ENCODE measurements at regions not wholly inside any gene's neighbourhood (a gene's known extent, or its start where the extent isn't known, plus 50 kb on each side); places are given as distances from the start of the nearest gene placed in this dataset.

DNA sequence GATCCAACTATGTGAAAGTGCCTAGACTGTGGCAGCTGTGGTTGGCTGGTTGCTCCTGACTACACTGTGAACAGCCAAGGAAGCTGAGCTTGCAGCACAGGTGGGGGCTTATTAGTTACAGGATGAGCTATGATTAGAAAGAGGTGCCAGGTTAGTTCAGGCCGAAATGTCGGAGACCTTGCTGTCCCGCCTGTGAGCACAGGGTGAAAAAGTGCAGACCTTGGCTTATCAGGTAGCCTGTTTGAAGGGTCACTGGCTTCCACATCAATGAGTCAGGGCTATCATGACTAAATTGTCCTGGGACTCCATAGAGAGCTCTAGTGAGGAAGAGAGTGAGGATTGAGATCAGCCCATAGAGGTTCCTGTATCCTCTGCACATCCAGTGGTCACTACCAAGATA, 114.3 kb upstream of the PLPPR1 start (continued):
- TF ChIP-seq, protein P1, sequence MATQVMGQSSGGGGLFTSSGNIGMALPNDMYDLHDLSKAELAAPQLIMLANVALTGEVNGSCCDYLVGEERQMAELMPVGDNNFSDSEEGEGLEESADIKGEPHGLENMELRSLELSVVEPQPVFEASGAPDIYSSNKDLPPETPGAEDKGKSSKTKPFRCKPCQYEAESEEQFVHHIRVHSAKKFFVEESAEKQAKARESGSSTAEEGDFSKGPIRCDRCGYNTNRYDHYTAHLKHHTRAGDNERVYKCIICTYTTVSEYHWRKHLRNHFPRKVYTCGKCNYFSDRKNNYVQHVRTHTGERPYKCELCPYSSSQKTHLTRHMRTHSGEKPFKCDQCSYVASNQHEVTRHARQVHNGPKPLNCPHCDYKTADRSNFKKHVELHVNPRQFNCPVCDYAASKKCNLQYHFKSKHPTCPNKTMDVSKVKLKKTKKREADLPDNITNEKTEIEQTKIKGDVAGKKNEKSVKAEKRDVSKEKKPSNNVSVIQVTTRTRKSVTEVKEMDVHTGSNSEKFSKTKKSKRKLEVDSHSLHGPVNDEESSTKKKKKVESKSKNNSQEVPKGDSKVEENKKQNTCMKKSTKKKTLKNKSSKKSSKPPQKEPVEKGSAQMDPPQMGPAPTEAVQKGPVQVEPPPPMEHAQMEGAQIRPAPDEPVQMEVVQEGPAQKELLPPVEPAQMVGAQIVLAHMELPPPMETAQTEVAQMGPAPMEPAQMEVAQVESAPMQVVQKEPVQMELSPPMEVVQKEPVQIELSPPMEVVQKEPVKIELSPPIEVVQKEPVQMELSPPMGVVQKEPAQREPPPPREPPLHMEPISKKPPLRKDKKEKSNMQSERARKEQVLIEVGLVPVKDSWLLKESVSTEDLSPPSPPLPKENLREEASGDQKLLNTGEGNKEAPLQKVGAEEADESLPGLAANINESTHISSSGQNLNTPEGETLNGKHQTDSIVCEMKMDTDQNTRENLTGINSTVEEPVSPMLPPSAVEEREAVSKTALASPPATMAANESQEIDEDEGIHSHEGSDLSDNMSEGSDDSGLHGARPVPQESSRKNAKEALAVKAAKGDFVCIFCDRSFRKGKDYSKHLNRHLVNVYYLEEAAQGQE (IDR thresholded peaks at IDR 0.05; ENCODE audit: low read depth, low read length), result no peak
- TF ChIP-seq TAF1 (IDR thresholded peaks at IDR 0.05; ENCODE audit: borderline replicate concordance, low read depth, low read length) (no peak), EZH2phosphoT487 (IDR thresholded peaks at IDR 0.05; ENCODE audit: borderline replicate concordance, low read depth) (no peak)
- TF ChIP-seq, protein P2, sequence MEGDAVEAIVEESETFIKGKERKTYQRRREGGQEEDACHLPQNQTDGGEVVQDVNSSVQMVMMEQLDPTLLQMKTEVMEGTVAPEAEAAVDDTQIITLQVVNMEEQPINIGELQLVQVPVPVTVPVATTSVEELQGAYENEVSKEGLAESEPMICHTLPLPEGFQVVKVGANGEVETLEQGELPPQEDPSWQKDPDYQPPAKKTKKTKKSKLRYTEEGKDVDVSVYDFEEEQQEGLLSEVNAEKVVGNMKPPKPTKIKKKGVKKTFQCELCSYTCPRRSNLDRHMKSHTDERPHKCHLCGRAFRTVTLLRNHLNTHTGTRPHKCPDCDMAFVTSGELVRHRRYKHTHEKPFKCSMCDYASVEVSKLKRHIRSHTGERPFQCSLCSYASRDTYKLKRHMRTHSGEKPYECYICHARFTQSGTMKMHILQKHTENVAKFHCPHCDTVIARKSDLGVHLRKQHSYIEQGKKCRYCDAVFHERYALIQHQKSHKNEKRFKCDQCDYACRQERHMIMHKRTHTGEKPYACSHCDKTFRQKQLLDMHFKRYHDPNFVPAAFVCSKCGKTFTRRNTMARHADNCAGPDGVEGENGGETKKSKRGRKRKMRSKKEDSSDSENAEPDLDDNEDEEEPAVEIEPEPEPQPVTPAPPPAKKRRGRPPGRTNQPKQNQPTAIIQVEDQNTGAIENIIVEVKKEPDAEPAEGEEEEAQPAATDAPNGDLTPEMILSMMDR (IDR thresholded peaks at IDR 0.05), result no peak

DNA sequence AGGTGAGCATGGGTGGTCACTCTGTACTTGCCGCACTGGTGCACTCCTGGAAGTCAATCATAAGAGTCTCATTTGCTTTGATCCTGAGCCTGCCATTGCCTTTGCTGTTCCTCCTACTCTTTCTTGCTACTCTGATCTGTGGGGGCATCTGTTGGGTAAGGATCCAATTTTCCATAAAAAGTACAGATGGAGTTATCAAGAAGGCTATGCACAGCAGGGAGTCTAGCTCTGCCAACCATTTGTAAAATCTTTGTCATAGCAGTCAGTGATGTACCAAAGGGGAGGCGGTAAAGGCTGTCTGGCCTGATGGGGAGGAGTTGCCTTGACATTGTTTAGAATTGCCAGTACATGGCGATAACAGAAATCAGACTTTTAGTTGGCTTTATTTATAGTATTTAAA, 109.0 kb upstream of the PLPPR1 start:
- Histone ChIP-seq H3K4me2 (no peak overlapping the region), H2AFZ (ENCODE audit: low read depth) (no peak overlapping the region), H3K9ac (no peak overlapping the region), H3K9me3 (no peaks in the 10 kb centered on the region), H3K27me3 (ENCODE audit: insufficient read depth) (no peaks in the 10 kb centered on the region), H4K20me1 (ENCODE audit: insufficient read depth) (no peaks in the 10 kb centered on the region), H3K4me1 (ENCODE audit: control insufficient read depth in 1 of 2, insufficient read depth in 2 of 2, low read depth in 1 of 2, low read length in 1 of 2) (no peaks in the 10 kb centered on the region), H3K27ac (ENCODE audit: low read depth in 2 of 2, low read length in 1 of 2) (no peak overlapping the region), H3K9me2 (no peaks in the 10 kb centered on the region), H3F3A (replicated peaks; ENCODE audit: insufficient read depth) (no peaks in the 10 kb centered on the region), H3K36me3 (replicated peaks in 1 of 2; ENCODE audit: control insufficient read depth in 1 of 2, insufficient read depth in 2 of 2, low read length in 1 of 2) (no peaks in the 10 kb centered on the region), H3K79me2 (ENCODE audit: insufficient read depth) (no peaks in the 10 kb centered on the region), H3K4me3 (ENCODE audit: low read depth in 2 of 2, low read length in 1 of 2) (no peak overlapping the region)
- ChIA-PET CTCF (no interaction called here), POLR2A (no interaction called here)
- WGBS (ENCODE audit: low lambda C conversion rate), result 2% methylated on average over 3 of the region's 3 CpGs
- DNase-seq, result no peak
- no peak for TF ChIP-seq SMC3 (IDR thresholded peaks at IDR 0.05; ENCODE audit: low read depth, low read length)
- TF ChIP-seq, protein P1 (IDR thresholded peaks at IDR 0.05; ENCODE audit: low read depth, low read length), result no peak

All from SK-N-SH (cell line).